GM23248 (cell line): ENCODE measurements at regions not wholly inside any gene's neighbourhood (a gene's known extent, or its start where the extent isn't known, plus 50 kb on each side); places are given as distances from the start of the nearest gene placed in this dataset.

Experiments used
- EZH2 ChIP-seq: fragments of 200-600 bp; sonication (generic); IDR thresholded peaks from 2 replicates; pipeline ENCODE4 v1.6.1; 2018; ENCODE audit warnings: antibody characterized with exemption, mild to moderate bottlenecking; ENCODE audit not compliant: insufficient read depth, poor library complexity, severe bottlenecking
- EZH2phosphoT487 ChIP-seq: fragments of 200-600 bp; sonication (generic); IDR thresholded peaks from 2 replicates; pipeline ENCODE4 v1.6.1; 2018; ENCODE audit warnings: antibody characterized with exemption, moderate library complexity, mild to moderate bottlenecking, low read depth; ENCODE audit not compliant: insufficient read depth

GRCh38 chr4:189874591-189874990 is 66.1 kb upstream of the FRG1 start:
- no peak for TF ChIP-seq EZH2phosphoT487
- TF ChIP-seq EZH2: no peak
